ENCODE measurements at regions not wholly inside any gene's neighbourhood (a gene's known extent, or its start where the extent isn't known, plus 50 kb on each side); places are given as distances from the start of the nearest gene placed in this dataset.
"Not testable (repeated sequence)": the region's sequence is repeated elsewhere in the genome, so short reads cannot be mapped to it uniquely, and the experiment has no call there.

GRCh38 chr1:22332424-22332717 is 119.3 kb upstream of the ZBTB40 start:
- no peak overlapping the region for H3K4me3 ChIP-seq (ENCODE audit: low read depth, low read length)
- no peak for TF ChIP-seq CTCF (conservative IDR thresholded peaks at IDR 0.05; ENCODE audit: low read depth, low read length)
- no peak for DNase-seq (ENCODE audit: low read depth)

DNA sequence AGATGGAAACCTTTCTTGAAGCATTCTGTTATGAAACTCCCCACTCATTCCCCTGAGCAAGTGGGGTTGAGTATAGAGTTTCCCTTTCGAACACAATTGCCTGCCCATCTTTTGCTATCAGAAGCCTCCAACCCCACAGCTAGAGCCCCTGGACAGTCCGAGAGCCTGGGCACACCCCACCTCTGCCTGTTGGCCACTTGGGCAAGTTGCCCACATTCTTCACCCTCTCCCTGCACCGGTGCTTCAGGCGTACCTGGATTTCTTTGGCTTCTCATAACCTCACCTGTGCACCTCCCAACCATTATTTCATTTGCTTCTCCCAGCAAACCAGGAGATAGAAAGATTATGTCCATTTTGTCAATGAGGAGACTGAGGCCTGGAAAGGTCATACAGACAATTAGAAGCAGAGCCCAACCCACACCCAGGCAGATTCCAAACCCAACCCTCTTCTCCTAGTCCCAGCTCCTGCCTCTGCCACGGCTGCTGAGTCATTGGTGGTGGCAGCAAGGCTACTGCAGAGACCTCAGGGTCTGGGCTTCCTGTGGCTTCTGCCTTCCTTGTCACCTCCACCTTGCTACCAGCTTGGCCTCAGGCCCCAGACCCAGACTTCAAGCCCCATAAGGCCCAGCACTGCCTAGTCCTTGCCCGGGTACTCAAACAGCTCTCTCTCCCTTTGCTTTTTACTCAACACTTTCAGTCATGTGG is 118.7 kb upstream of the ZBTB40 start:
- DNase-seq (ENCODE audit: low read depth), result no peak
- no peak for TF ChIP-seq CTCF (conservative IDR thresholded peaks at IDR 0.05; ENCODE audit: low read depth, low read length)
- H3K4me3 ChIP-seq (ENCODE audit: low read depth, low read length), result no peak overlapping the region

- TF ChIP-seq CTCF (conservative IDR thresholded peaks at IDR 0.05; ENCODE audit: low read depth, low read length), result no peak
- no peak for DNase-seq (ENCODE audit: low read depth)
Measured at GRCh38 chr1:22333516-22334121, 118.0 kb upstream of the ZBTB40 start.

GRCh38 chr1:22334860-22335550 is 116.6 kb upstream of the ZBTB40 start:
- no peak for DNase-seq (ENCODE audit: low read depth)
- H3K4me3 ChIP-seq (ENCODE audit: low read depth, low read length), result no peak overlapping the region
- no peak for TF ChIP-seq CTCF (conservative IDR thresholded peaks at IDR 0.05; ENCODE audit: low read depth, low read length)

More at GRCh38 chr1:22333516-22334121, 118.0 kb upstream of the ZBTB40 start:
- no peak overlapping the region for H3K4me3 ChIP-seq (ENCODE audit: low read depth, low read length)

DNA sequence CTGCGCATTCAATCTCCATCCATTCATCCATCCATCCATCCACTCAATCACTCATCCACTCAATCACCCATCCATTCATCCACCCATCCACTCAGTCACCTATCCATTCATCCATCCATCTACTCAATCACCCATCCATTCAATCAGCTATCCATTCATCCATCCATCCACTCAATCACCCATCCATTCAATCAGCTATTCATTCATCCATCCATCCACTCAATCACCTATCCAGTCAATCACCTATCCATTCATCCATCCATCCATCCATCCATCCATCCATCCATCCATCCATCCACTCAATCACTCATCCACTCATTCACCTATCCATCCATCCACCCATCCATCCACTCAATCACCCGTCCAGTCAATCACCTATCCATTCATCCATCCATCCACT is 115.4 kb upstream of the ZBTB40 start:
- not testable (repeated sequence) for H3K4me3 ChIP-seq (ENCODE audit: low read depth, low read length); DNase-seq (ENCODE audit: low read depth)

DNA sequence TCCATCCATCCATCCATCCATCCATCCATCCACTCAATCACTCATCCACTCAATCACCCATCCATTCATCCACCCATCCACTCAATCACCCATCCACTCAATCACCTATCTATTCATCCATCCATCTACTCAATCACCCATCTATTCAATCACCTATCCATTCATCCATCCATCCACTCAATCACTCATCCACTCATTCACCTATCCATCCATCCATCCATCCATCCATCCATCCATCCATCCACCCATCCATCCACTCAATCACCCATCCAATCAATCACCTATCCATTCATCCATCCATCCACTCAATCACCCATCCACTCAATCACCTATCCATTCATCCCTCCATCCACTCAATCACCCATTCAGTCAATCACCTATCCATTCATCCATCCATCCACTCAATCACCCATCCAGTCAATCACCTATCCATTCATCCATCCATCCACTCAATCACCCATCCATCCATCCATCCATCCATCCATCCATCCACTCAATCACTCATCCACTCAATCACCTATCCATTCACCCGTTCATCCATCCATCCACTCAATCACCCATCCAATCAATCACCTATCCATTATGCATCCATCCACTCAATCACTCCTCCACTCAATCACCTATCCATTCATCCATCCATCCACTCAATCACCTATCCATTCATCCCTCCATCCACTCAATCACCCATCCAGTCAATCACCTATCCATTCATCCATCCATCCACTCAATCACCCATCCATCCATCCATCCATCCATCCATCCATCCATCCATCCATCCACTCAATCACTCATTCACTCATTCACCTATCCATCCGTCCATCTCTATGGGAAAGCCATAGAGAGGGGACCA is 114.7 kb upstream of the ZBTB40 start:
- DNase-seq (ENCODE audit: low read depth), result not testable (repeated sequence)

GRCh38 chr1:22338071-22338765 is 113.4 kb upstream of the ZBTB40 start:
- TF ChIP-seq CTCF (conservative IDR thresholded peaks at IDR 0.05; ENCODE audit: low read depth, low read length), result no peak
- no peak for DNase-seq (ENCODE audit: low read depth)
- H3K4me3 ChIP-seq (ENCODE audit: low read depth, low read length), result no peak overlapping the region

More for the DNA sequence above, 114.7 kb upstream of the ZBTB40 start:
- not testable (repeated sequence) for H3K4me3 ChIP-seq (ENCODE audit: low read depth, low read length)

All from choroid plexus epithelial cell (primary cell).